WTC11 (cell line): ENCODE measurements at regions not wholly inside any gene's neighbourhood (a gene's known extent, or its start where the extent isn't known, plus 50 kb on each side); places are given as distances from the start of the nearest gene placed in this dataset.

Experiments
- ATAC-seq: fragments of 200-7000 bp; cut with Tn5 transposase; 2 replicates; pipeline ENCODE4 v1.10.0; 2021; ENCODE audit warnings: mild to moderate bottlenecking, moderate library complexity
- CTCF ChIA-PET: fragments of 300-600 bp; sonication (Branson Sonifier 250); formaldehyde crosslinking; loops from one replicate; lab custom pipeline; 2021; ENCODE audit warnings: antibody characterized with exemption; lab: Charles Lee
- POLR2A ChIA-PET: fragments of 350-600 bp; sonication (Branson Sonifier 250); formaldehyde crosslinking; loops from one replicate; lab custom pipeline; 2021; ENCODE audit warnings: antibody characterized with exemption; lab: Charles Lee
- DNase-seq: peaks from one replicate; pipeline ENCODE4 v3.0.0; 2021; ENCODE audit warnings: low spot score
- H3K27ac Mint-ChIP-seq: 2 replicates; pipeline ENCODE4 v1.8.0; 2021; ENCODE audit warnings: mixed read lengths
- H3K27me3 Mint-ChIP-seq: 2 replicates; pipeline ENCODE4 v1.8.0; 2021; ENCODE audit warnings: low read depth, mild to moderate bottlenecking, moderate library complexity, mixed read lengths
- H3K36me3 Mint-ChIP-seq: 2 replicates; pipeline ENCODE4 v1.8.0; 2021; ENCODE audit warnings: mixed read lengths
- H3K4me1 Mint-ChIP-seq: 2 replicates; pipeline ENCODE4 v1.8.0; 2022; ENCODE audit warnings: mixed read lengths
- H3K4me3 Mint-ChIP-seq: 2 replicates; pipeline ENCODE4 v1.8.0; 2021; ENCODE audit warnings: mild to moderate bottlenecking, moderate library complexity, mixed read lengths
- H3K9me3 Mint-ChIP-seq: 2 replicates; pipeline ENCODE4 v1.8.0; 2021; ENCODE audit warnings: mixed read lengths
- CREB1 ChIP-seq: sonication (generic); formaldehyde crosslinking; IDR thresholded peaks from 2 replicates; pipeline ENCODE4 v1.8.0; 2023; ENCODE audit warnings: mild to moderate bottlenecking, missing genetic modification reagents
- CREM ChIP-seq: sonication (generic); formaldehyde crosslinking; IDR thresholded peaks from 2 replicates; pipeline ENCODE4 v1.8.1; 2022; ENCODE audit warnings: mild to moderate bottlenecking, missing genetic modification reagents, moderate library complexity
- EMX1 ChIP-seq: fragments of 250-450 bp; sonication (Bioruptor Pico); IDR thresholded peaks from 2 replicates; pipeline ENCODE4 v1.8.0; 2021; ENCODE audit warnings: mild to moderate bottlenecking
- GTF2I ChIP-seq: fragments of 250-450 bp; sonication (Bioruptor Pico); conservative IDR thresholded peaks from 2 replicates; pipeline ENCODE4 v1.4.0; 2021; ENCODE audit warnings: mild to moderate bottlenecking
- MXD4 ChIP-seq: fragments of 250-450 bp; sonication (Bioruptor Pico); IDR thresholded peaks from 2 replicates; pipeline ENCODE4 v1.8.0; 2021; ENCODE audit warnings: mild to moderate bottlenecking, moderate library complexity, borderline replicate concordance
- MYBL2 ChIP-seq: sonication (generic); formaldehyde crosslinking; IDR thresholded peaks from 2 replicates; pipeline ENCODE4 v1.8.1; 2023; ENCODE audit warnings: mild to moderate bottlenecking, moderate library complexity, missing genetic modification reagents
- NFATC4 ChIP-seq: fragments of 250-450 bp; sonication (Bioruptor Pico); IDR thresholded peaks from 2 replicates; pipeline ENCODE4 v1.9.0; 2021; ENCODE audit warnings: mild to moderate bottlenecking
- NFE2L1 ChIP-seq: sonication (generic); formaldehyde crosslinking; IDR thresholded peaks from 2 replicates; pipeline ENCODE4 v1.8.1; 2023; ENCODE audit warnings: missing genetic modification reagents
- NR3C1 ChIP-seq: sonication (generic); formaldehyde crosslinking; conservative IDR thresholded peaks from 2 replicates; pipeline ENCODE4 v1.8.1; 2023; ENCODE audit warnings: low read depth, mild to moderate bottlenecking, missing genetic modification reagents
- RORB ChIP-seq: fragments of 250-450 bp; sonication (Bioruptor Pico); IDR thresholded peaks from 2 replicates; pipeline ENCODE4 v1.9.0; 2021; ENCODE audit warnings: mild to moderate bottlenecking
- SMAD4 ChIP-seq: sonication (generic); formaldehyde crosslinking; IDR thresholded peaks from 2 replicates; pipeline ENCODE4 v1.8.0; 2022; ENCODE audit warnings: mild to moderate bottlenecking, missing genetic modification reagents
- SOX15 ChIP-seq: fragments of 250-450 bp; sonication (Bioruptor Pico); IDR thresholded peaks from 2 replicates; pipeline ENCODE4 v1.9.0; 2021; ENCODE audit warnings: mild to moderate bottlenecking
- SP1 ChIP-seq: sonication (generic); formaldehyde crosslinking; conservative IDR thresholded peaks from 2 replicates; pipeline ENCODE4 v1.8.1; 2022; ENCODE audit warnings: missing genetic modification reagents
- TEAD4 ChIP-seq: sonication (generic); formaldehyde crosslinking; IDR thresholded peaks from 2 replicates; pipeline ENCODE4 v1.8.0; 2022; ENCODE audit warnings: mild to moderate bottlenecking, missing genetic modification reagents
- TP53 ChIP-seq: sonication (generic); formaldehyde crosslinking; IDR thresholded peaks from 2 replicates; pipeline ENCODE4 v1.8.1; 2023; ENCODE audit warnings: mild to moderate bottlenecking, missing genetic modification reagents
- ZNF232 ChIP-seq: sonication (generic); formaldehyde crosslinking; IDR thresholded peaks from 2 replicates; pipeline ENCODE4 v1.8.0; 2022; ENCODE audit warnings: mild to moderate bottlenecking, missing genetic modification reagents
- ZNF317 ChIP-seq: sonication (generic); formaldehyde crosslinking; IDR thresholded peaks from 2 replicates; pipeline ENCODE4 v1.8.1; 2023; ENCODE audit warnings: low read depth, mild to moderate bottlenecking, moderate library complexity, missing genetic modification reagents, borderline replicate concordance
- ZNF416 ChIP-seq: fragments of 250-450 bp; sonication (Bioruptor Pico); IDR thresholded peaks from 2 replicates; pipeline ENCODE4 v1.9.0; 2021; ENCODE audit warnings: mild to moderate bottlenecking, inconsistent platforms
- ZNF671 ChIP-seq: fragments of 250-450 bp; sonication (Bioruptor Pico); IDR thresholded peaks from 2 replicates; pipeline ENCODE4 v1.8.0; 2021; ENCODE audit warnings: mild to moderate bottlenecking
- TF ChIP-seq, protein P1 (sequence below): fragments of 250-450 bp; sonication (Bioruptor Pico); IDR thresholded peaks from 2 replicates; pipeline ENCODE4 v1.9.0; 2021; ENCODE audit warnings: moderate library complexity, mild to moderate bottlenecking, inconsistent platforms, borderline replicate concordance
- TF ChIP-seq, protein P2 (sequence below): sonication (generic); formaldehyde crosslinking; IDR thresholded peaks from 2 replicates; pipeline ENCODE4 v1.8.1; 2023; ENCODE audit warnings: mild to moderate bottlenecking, missing genetic modification reagents
- TF ChIP-seq, protein P3 (sequence below): sonication (generic); formaldehyde crosslinking; IDR thresholded peaks from 2 replicates; pipeline ENCODE4 v1.8.0; 2022; ENCODE audit warnings: mild to moderate bottlenecking, missing genetic modification reagents
- TF ChIP-seq, protein P4 (sequence below): sonication (generic); formaldehyde crosslinking; IDR thresholded peaks from 2 replicates; pipeline ENCODE4 v1.8.0; 2023; ENCODE audit warnings: missing genetic modification reagents, mild to moderate bottlenecking, borderline replicate concordance
- TF ChIP-seq, protein P5 (sequence below): fragments of 250-450 bp; sonication (Bioruptor Pico); IDR thresholded peaks from 2 replicates; pipeline ENCODE4 v1.9.0; 2021; ENCODE audit warnings: mild to moderate bottlenecking

DNA sequence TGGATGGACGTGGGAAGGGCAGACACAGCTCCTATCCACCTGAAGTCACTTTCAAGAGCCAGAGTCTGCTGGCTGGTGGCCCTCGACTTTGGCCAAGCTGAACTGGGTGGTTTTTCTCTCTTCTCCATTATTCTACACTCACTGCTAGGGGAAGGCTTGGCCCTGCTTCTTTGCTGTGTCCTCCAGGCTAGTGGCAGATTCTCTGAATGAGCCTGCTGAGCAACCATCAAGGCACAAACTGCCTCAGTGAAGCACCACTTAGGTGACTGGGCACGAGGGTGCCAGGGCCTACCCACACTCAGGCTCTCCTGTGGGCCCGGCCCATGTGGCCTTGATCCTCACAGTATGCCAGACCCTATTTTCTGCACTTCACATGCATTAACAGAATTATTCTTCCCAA is 92.0 kb downstream of the PJA1 start:
- Mint-ChIP-seq H3K27me3 (peaks cover 3% of the 10 kb centered on the region), H3K36me3 (no peaks in the 10 kb centered on the region), H3K4me3 (no peak overlapping the region), H3K27ac (no peak overlapping the region), H3K4me1 (peaks cover 10% of the 10 kb centered on the region), H3K9me3 (no peaks in the 10 kb centered on the region)
- TF ChIP-seq, protein P1, sequence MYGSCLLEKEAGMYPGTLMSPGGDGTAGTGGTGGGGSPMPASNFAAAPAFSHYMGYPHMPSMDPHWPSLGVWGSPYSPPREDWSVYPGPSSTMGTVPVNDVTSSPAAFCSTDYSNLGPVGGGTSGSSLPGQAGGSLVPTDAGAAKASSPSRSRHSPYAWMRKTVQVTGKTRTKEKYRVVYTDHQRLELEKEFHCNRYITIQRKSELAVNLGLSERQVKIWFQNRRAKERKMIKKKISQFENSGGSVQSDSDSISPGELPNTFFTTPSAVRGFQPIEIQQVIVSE (CRISPR knock-in tag), result no peak
- TF ChIP-seq GTF2I (CRISPR knock-in tag) (no peak), TP53 (CRISPR knock-in tag) (no peak), RORB (CRISPR knock-in tag) (no peak), ZNF671 (CRISPR knock-in tag) (no peak), NFE2L1 (no peak), MYBL2 (no peak), SP1 (no peak), SOX15 (CRISPR knock-in tag) (no peak), ZNF232 (no peak), SMAD4 (no peak), NFATC4 (CRISPR knock-in tag) (no peak), NR3C1 (no peak), ZNF416 (CRISPR knock-in tag) (no peak), MXD4 (CRISPR knock-in tag) (no peak), TEAD4 (no peak)
- TF ChIP-seq, protein P2, sequence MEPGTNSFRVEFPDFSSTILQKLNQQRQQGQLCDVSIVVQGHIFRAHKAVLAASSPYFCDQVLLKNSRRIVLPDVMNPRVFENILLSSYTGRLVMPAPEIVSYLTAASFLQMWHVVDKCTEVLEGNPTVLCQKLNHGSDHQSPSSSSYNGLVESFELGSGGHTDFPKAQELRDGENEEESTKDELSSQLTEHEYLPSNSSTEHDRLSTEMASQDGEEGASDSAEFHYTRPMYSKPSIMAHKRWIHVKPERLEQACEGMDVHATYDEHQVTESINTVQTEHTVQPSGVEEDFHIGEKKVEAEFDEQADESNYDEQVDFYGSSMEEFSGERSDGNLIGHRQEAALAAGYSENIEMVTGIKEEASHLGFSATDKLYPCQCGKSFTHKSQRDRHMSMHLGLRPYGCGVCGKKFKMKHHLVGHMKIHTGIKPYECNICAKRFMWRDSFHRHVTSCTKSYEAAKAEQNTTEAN (CRISPR knock-in tag), result no peak
- TF ChIP-seq, protein P3, sequence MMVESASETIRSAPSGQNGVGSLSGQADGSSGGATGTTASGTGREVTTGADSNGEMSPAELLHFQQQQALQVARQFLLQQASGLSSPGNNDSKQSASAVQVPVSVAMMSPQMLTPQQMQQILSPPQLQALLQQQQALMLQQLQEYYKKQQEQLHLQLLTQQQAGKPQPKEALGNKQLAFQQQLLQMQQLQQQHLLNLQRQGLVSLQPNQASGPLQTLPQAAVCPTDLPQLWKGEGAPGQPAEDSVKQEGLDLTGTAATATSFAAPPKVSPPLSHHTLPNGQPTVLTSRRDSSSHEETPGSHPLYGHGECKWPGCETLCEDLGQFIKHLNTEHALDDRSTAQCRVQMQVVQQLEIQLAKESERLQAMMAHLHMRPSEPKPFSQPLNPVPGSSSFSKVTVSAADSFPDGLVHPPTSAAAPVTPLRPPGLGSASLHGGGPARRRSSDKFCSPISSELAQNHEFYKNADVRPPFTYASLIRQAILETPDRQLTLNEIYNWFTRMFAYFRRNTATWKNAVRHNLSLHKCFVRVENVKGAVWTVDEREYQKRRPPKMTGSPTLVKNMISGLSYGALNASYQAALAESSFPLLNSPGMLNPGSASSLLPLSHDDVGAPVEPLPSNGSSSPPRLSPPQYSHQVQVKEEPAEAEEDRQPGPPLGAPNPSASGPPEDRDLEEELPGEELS (CRISPR knock-in tag), result no peak
- ChIA-PET POLR2A (no interaction called here), CTCF (interaction anchor here (0.7 kb wide), 1 partner anchor 20 kb away, joined by 3 read pairs; no protein-coding TSS in a partner anchor)
- ATAC-seq (no peak), DNase-seq (no peak)

DNA sequence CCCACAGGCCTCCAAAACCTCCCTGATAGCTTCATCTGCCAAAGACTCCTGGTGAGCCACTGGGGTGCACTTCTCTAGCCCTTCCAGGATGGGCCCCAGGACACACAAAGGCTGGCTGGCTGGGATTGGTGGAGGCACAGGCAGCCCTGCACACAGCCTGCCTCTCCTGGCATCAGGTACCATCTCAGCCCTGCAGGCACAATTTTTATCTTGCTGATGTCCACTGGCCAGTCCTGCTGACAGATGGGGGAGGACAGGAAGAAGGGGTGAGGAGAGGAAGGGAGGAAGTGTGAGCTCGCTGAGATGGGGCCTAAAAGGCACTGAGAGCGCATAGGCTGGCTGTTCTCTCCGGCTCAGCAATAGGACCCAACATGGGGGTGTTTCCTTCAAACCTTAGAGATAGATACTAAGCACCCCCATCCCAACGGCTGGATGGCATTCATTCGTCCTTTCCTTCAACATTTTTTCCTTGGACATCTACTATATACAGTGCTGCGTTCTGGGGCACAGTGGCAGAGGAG is 92.7 kb downstream of the PJA1 start:
- Mint-ChIP-seq H3K4me3 (no peak overlapping the region), H3K4me1 (peaks cover 9% of the 10 kb centered on the region), H3K27ac (no peak overlapping the region), H3K9me3 (no peaks in the 10 kb centered on the region), H3K27me3 (peaks cover 3% of the 10 kb centered on the region), H3K36me3 (no peaks in the 10 kb centered on the region)
- ChIA-PET POLR2A (no interaction called here), CTCF (interaction anchor here (0.7 kb wide), 1 partner anchor 21 kb away, joined by 3 read pairs; no protein-coding TSS in a partner anchor)
- DNase-seq (no peak), ATAC-seq (no peak)
- TF ChIP-seq ZNF317 (CRISPR knock-in tag), result no peak
- no peak for TF ChIP-seq NFATC4 (CRISPR knock-in tag)
- TF ChIP-seq, protein P2 (CRISPR knock-in tag), result no peak
- TF ChIP-seq EMX1 (CRISPR knock-in tag), result no peak
- no peak for TF ChIP-seq CREB1
- TF ChIP-seq, protein P4, sequence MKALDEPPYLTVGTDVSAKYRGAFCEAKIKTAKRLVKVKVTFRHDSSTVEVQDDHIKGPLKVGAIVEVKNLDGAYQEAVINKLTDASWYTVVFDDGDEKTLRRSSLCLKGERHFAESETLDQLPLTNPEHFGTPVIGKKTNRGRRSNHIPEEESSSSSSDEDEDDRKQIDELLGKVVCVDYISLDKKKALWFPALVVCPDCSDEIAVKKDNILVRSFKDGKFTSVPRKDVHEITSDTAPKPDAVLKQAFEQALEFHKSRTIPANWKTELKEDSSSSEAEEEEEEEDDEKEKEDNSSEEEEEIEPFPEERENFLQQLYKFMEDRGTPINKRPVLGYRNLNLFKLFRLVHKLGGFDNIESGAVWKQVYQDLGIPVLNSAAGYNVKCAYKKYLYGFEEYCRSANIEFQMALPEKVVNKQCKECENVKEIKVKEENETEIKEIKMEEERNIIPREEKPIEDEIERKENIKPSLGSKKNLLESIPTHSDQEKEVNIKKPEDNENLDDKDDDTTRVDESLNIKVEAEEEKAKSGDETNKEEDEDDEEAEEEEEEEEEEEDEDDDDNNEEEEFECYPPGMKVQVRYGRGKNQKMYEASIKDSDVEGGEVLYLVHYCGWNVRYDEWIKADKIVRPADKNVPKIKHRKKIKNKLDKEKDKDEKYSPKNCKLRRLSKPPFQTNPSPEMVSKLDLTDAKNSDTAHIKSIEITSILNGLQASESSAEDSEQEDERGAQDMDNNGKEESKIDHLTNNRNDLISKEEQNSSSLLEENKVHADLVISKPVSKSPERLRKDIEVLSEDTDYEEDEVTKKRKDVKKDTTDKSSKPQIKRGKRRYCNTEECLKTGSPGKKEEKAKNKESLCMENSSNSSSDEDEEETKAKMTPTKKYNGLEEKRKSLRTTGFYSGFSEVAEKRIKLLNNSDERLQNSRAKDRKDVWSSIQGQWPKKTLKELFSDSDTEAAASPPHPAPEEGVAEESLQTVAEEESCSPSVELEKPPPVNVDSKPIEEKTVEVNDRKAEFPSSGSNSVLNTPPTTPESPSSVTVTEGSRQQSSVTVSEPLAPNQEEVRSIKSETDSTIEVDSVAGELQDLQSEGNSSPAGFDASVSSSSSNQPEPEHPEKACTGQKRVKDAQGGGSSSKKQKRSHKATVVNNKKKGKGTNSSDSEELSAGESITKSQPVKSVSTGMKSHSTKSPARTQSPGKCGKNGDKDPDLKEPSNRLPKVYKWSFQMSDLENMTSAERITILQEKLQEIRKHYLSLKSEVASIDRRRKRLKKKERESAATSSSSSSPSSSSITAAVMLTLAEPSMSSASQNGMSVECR (CRISPR knock-in tag), result no peak
- TF ChIP-seq CREM (CRISPR knock-in tag), result no peak
- TF ChIP-seq, protein P5, sequence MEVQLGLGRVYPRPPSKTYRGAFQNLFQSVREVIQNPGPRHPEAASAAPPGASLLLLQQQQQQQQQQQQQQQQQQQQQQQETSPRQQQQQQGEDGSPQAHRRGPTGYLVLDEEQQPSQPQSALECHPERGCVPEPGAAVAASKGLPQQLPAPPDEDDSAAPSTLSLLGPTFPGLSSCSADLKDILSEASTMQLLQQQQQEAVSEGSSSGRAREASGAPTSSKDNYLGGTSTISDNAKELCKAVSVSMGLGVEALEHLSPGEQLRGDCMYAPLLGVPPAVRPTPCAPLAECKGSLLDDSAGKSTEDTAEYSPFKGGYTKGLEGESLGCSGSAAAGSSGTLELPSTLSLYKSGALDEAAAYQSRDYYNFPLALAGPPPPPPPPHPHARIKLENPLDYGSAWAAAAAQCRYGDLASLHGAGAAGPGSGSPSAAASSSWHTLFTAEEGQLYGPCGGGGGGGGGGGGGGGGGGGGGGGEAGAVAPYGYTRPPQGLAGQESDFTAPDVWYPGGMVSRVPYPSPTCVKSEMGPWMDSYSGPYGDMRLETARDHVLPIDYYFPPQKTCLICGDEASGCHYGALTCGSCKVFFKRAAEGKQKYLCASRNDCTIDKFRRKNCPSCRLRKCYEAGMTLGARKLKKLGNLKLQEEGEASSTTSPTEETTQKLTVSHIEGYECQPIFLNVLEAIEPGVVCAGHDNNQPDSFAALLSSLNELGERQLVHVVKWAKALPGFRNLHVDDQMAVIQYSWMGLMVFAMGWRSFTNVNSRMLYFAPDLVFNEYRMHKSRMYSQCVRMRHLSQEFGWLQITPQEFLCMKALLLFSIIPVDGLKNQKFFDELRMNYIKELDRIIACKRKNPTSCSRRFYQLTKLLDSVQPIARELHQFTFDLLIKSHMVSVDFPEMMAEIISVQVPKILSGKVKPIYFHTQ (CRISPR knock-in tag), result no peak
